Hindlimb muscle (tissue), 1 donor: ENCODE measurements at regions not wholly inside any gene's neighbourhood (a gene's known extent, or its start where the extent isn't known, plus 50 kb on each side); places are given as distances from the start of the nearest gene placed in this dataset.

Experiments used
- DNase-seq: peaks from one replicate; pipeline ENCODE4 v3.0.0-alpha.2; 2013

DNA sequence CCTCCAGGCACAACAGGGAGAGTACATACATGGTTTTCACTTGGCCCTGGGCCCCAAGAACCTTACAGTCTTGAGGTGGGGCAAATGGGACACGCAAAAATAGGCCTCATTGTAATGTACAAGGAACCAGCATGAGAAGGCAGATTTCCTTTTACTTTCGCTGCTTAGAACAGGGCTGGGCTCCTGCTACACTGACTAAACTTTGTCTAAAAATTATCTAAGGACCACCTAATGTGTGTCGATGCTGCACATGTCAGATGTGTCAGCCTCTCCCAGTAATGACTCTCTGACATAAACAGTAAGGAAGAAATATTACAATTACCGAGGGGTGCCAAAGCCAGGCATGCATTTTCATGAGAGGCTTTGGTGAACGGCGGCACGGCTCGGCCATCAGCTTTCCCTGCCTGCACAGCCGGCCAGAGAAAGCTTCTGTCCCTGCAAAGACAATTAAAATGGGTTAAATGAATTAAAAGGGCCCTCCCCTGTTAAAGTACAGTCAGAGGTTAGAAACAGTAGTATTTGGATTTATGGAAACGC lies 224.2 kb upstream of the IRX3 start:
- peak; percentile 16 for DNase-seq

DNA sequence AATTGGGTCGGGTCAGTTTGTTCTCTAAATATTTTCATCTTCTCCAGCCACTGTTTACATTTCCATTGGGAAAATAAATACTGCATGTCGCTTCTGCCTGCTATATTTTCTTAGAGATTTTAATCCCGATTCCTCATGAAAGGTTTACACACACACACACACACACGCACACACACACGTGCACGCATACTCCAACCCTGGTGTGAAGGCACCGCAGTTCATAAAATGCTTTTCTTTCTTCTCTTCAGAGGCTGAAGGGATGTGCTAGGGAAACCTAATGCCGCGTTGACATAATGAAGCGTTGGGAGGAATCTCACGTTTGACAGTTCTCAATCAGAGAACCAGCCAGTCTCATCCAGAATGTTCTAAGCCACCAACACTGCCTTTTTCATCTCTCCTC lies 222.9 kb upstream of the IRX3 start:
- no peak for DNase-seq

DNA sequence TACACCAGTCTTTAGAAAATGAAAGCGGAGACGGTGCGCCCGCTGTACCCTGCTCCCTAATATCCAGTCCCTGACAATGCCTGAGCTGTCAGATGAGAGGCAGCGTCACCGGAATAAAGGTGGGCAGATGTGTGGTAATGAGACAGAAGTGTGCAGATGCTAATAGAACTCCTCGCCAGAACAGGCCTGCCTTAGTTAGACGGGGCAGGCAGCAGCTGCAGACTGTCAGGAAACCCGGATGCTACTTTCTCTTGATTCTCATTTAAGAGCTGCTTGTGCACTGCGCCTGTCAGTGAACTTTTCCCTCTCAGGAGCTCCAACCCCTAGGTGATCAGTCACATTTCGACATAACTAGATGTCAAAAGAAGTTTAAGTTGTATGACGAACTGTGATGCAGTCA lies 221.8 kb upstream of the IRX3 start:
- DNase-seq: no peak

DNA sequence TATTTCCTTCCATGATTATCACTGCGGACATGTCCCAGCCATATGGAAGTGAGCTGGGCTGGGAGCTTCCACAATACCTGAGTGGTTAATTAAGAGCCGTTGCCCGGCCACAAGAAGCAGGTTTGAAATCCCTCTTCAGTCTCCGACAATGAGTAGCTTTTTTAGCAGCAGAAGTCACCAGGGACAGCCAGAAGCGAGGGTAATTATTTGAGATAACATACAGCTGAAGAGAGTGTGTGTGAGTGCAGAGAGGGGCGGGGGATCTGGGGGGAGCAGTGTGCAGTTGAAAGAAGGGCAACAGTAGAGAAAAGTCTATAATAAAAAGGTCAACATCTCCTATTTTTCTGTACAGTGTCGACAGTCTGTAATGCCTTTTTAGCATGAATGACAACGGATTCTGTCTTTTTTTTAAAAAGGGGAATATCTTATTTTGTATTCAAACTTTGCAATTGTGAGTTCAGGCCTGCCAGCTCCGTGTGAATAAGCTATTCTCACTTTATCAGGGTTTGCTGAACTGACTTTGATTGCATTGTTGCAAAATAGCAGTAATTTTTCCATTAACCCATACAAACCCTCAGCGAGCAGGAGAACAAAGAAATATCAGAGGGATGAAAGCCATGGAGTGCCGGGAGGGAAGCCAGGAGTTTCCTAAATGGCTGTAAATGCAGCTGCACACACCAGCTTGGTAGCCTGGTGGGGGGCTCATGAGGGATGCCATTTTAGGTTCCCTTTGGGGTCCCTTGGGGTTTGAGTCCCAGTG lies 220.3 kb upstream of the IRX3 start:
- no peak for DNase-seq

DNA sequence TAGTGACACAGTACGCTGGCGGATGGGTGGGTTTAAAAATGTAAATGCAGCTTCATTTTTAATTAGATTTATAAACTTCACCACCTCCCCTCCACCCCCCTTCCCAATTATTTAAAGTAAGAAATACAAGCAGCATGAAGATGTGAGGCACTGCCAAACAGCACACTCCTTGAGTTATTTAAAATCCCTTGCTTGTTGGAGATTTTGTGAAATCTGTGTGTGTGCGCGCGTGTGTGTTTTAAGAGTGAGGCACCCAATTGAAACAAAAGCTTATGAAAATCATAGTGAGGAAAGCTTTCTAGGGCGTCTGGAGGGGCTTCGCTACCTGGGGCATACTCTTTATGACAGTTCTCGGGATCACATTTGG lies 219.6 kb upstream of the IRX3 start:
- DNase-seq: no peak

DNA sequence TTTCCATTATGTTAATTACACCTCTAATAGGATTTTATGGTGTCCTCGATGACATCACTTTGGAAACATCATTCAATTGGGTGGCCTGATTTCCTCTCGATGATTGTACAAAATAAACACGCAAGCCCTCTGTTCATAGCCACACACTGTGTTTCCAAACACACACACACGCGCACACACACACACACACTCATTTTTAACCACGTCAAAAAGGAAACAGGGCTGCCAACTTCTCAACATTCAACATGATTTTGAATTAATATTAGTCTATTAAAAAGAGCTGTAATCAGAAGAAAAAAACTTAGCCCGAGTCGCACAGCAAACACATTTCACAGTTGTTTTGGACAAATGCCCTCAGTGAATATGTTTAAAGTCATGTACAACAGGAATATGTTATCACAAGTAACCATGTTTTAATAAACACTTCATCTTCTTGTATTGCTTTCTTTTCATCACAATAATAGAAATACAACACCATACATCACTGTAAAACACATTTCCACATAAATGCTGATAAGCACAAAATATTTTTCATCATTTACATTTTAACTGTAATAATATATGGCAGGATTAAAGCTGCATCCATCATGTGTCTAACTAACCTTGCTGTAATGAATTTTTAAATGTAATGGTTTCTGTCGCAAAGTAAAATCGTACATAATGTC lies 219.1 kb upstream of the IRX3 start:
- no peak for DNase-seq

DNA sequence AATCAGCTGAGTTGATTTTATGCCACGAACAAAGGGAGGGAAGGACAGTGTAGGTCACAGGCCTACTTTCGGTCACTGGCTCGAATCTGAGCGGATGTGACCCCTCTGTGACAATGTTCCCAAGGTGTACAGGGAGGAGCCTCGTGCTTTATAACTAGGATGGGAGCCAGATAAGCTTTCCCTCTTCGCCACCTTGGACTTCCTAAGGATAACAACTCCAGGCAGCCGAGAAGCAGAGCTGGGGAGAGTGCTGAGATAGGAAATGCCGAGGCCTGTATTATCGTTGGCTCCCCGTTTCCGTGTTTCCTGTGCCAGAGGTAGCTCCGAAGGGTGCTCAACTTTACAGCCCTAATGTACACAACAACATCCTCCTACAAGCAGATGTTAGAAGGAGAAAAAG lies 217.8 kb upstream of the IRX3 start:
- no peak for DNase-seq

DNA sequence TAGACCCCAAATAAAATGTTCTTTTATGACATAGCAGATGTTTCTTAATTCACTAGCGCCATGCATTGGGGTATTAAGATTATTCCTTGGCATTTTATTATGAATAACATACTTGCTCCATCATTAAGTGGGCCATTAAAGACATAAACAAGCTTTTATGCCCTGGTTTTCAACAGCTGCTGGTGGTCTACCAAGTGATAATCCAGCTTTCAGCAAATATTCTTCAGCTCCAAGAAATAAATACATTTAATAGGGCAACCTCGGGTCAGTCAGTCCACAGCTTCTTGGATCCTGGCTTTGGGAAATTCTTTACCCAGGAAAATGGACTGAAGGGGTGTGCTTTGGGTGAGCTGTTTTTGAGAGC lies 217.3 kb upstream of the IRX3 start:
- no peak for DNase-seq

DNA sequence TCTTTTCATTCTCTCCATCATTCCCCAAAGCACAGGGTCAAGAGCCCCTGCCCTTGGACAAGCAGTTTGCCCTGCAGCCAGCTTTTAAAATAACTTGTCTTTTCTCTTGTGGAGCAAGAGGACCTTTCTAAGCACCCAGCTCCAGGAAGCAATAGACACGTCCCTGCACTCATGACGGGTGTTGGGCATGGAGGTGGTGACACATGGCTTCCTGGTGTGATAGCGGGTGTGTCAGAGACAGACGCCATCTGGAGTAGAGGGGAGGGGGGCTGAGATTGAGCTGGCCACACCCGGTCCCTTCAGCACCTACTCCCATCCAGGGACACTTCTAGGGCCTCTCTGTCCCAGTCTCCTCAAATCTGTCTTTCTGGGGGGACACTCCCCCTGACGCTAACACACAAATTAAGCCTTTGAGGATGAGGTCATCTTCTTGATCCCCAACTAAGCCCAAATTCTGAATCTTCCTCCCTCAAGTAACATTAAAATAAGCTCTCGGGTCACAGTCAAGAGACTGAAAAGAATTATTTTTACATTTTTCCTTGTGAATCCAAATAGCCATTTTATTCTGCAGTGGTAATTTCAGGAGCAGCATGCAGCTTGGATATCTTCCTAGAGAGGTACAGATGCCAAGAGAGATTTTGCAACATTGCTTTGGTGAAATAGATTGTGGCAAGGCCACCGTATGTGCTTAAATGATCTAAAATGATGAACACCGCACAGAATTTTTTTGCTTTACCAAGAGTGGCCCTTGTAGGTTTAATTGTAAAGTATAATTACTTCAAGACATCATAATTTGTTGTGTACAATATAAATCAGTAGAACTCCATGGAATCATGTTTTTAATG lies 216.6 kb upstream of the IRX3 start:
- peak; percentile 35 for DNase-seq

DNA sequence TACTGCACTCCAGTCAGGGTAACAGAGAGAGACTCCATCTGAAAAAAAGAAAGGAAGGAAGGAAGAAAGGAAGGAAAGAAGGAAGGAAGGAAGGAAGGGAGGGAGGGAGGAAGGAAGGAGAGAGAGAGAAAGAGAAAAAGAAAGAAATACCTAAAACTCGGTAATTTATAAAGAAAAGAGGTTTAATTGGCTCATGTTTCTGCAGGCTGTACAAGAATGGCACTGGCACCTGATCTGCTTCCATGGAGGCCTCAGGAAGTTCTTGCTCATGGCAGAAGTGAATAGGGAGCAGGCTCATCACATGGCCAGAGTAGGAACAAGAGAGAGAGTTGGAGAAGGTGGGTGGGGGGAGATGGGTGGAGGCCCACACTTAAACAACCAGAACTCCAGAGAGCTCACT lies 215.2 kb upstream of the IRX3 start:
- DNase-seq: no peak

DNA sequence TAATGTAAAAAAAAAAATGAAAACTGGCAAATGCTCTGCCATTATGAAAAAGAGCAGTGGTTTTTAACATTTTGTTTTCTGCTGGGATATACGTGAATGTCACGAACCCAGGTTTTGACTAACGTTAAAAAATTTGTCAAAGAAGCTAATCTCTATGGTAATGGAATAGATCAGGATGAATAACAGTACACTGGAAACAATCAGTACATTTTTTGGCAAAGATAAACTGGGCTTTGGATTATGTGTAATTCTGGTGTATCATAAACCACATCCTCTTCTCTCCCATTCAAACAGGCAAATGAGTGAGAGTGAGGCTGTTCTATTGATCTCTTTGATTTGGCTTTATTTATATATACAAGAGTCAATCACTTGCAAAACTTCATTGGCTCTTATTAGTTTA lies 207.0 kb upstream of the IRX3 start:
- no peak for DNase-seq

DNA sequence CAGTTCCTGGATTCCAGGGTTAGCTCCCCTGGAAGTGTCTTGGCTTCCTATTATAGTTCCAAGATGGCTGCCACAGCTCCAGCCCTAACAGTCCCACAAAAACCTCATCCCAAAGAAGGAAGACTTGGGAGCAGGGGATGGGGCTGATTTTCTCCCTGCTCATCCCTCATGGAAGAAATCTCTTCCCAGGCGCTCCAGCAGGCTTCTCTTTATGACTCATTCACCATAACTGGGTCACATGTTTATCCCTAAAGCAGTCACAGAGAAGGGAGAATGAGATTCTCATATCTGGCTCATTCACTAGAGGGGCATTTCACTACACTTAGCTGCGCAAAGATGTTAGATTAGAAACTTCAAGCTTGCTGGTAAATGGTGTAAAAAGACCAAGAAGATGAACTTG lies 206.5 kb upstream of the IRX3 start:
- no peak for DNase-seq

DNA sequence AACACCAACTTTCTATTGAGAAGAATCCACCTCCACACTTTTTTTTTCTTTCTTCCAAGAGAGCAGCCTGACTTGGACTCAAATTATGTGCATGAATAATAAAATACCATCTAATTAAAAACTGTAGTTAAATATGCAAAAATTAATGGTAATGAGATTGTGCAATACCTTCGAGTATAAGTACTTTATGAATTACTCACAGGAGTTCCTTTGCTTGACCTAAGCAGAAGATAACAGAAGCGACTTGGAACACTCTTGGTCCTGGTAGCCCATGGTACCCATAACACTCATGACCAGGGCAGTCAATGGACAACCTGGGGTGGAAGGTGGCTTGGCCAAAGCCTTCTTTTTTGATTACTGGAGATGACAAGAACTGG lies 203.5 kb upstream of the IRX3 start:
- no peak for DNase-seq

DNA sequence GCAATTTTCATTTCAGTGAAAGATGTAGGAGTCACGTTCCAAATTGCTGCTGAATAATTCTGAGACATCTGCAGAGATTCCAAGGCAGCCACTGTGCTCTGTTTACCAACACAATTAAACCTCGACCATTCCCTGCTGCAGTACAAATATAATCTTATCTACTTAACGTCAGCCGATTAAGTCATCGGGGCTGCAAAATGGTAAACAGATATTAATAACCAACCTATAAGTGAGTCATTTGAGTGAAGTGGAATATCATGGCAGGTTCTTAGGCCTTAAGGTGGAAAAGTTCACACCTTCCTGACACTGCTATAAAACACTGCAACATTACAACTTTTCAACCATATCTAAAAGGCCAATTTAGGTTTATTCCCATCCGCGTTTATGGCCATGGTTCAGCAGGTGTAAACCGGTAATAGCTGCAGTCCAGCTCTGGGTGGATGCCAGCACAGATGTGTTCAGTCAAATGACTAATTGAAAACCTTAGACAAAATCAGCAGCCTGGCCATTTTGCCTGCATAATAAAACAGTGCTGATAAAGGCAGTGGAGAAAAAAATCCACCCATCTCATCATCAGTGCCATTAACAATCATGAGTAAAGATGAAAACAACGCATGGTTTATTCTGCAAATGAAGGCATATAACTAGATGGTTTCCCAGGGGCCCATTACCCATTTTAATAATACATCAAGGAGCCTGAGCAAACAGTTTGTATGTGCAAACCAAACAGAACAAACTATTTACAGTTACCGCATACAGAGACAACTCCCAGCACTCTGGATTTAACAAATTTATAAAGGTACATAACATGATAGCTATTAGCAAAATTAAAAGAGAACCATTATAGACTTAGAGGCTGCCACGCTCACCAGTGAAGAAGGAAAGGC lies 202.9 kb upstream of the IRX3 start:
- DNase-seq: no peak

DNA sequence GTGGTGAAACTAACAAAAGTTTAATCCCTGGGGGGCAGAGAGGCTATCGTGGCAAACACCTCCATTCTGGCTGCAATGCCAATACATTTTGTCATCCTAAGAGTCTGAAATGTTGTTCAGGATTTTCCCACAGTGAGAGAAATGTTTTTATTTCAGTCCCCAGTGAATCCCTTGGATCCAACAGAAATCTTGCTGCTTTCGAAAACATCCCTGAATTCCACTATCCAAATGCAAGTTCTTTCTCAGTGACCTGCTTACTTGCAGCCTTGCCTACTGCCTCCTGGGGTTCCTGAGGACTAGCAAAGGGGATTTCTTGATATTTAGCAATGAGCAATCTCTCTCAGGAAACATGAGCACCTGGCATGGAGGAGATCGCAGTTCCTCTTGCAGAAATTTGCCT lies 202.1 kb upstream of the IRX3 start:
- no peak for DNase-seq

DNA sequence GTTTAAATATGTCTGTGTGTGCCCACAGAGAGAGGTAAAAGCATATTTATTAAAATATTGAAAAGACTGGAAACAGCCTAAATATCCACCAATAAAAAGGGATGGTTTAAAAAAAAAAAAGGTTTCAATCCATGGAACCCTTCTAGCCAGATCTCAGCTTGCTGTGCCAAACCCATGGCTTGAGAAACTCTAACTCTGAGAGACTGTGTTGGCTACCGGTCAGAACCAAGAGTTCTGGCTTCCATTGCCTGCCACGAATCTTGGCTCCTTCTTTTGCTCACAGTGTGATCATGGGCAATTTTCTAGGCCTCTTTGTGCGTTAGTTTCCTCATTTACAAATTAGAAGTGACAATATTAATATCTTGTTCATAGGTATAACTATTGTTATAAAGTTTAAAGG lies 201.3 kb upstream of the IRX3 start:
- no peak for DNase-seq

DNA sequence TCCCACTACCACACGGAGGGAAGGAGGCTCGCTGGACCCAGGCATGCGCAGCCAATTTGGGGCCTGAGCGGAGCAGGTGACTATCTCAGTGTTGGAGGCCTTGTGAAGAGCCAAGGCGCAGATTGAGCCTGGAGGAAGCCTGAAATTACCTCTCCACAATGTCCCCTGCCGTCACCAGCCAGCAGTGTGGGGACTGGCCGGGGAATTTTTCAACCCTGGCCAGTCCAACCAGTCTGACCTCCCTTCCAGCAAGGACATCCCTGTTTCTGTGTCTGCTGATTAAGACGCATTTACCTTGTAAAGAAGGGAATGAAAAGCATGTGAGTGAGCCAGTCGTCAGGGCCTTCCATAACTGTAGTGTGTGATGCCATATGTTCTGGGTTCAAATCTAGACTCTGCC lies 198.1 kb upstream of the IRX3 start:
- DNase-seq: no peak

DNA sequence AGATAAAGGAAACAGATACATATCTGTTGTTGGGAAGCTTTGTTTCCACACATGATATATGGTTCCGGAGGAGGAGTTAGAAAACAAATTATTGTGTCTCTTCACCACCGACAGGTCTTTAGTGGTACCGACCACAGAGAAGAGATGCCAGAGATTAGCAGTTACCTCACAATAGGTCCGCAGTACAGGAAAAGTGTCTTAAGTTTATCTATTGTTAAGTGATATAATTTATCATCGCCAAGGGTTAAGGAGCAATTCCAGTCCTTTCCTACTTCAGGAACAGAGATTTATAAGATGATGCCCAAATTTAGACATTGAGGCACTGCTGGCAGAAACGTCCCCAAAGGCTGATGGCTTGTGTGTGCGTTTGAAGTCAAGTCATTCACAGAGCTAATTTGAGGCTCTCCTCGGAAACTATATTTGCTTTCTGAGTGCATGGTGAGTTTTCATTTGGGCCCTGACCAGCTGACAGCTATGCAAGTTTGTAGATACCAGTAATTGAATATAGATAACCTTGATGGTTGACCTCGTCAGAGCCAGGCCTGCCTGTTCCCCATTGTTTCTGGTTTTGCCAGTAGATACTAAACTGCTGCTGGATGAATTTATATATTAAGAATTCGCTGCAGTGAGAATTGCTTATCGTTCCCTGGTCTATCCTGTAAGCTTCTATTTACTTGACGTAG lies 196.4 kb upstream of the IRX3 start:
- no peak for DNase-seq

DNA sequence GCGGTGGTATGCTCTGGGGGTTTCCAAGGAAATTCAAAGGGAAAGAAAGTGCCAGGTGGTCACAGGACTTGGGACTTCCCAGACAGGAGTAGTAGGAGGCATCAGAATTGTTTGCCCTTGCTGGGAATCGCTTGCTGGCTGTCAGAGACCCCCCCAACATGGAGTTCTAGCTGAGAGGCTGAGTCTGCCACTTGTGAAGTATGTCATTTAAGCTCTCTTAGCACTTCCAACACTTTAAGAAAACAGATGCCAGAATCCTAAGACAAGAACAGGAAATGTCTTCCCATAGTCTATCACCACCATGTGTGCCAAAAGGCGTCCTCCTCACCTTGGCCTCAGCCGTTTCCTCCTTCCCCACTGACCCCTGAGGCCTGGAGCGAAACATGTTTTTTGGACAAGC lies 193.8 kb upstream of the IRX3 start:
- no peak for DNase-seq

DNA sequence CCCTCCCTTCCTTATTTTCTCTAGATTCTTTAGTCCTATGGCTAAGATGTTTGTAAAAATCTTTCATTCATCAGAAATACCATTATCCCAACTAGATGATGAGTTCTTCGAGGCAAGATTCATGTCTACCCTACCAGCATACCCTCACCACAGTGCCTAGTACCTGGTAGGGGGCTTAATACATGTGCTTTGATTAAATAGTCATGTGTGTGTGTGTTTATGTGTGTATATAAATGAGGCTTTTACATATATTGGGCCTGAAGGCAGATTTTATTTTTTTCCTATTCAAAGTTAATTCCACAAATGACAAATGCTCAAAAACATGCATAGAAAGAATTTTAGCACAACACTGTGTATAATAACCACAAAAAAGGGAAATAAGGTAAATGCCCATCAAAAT lies 193.0 kb upstream of the IRX3 start:
- no peak for DNase-seq

DNA sequence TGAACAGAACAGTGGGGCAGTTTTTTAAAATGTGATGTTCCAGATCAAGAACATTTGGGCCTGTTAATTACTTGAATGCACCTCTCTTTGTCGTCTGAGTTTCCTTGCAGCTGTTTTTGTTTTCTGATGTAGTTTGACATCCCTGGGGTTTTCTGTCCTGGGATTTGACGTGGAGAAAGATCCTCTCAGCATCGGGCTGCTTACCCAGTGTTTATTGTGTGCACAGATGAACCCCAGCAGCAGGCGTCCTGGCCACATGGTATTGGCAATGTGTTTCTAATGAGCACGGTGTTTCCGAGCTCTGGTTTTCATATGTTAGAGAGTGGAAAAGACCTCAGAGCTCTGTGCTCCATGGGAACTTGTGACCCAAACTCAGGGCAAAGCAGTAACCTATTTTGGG lies 191.1 kb upstream of the IRX3 start:
- DNase-seq: no peak

DNA sequence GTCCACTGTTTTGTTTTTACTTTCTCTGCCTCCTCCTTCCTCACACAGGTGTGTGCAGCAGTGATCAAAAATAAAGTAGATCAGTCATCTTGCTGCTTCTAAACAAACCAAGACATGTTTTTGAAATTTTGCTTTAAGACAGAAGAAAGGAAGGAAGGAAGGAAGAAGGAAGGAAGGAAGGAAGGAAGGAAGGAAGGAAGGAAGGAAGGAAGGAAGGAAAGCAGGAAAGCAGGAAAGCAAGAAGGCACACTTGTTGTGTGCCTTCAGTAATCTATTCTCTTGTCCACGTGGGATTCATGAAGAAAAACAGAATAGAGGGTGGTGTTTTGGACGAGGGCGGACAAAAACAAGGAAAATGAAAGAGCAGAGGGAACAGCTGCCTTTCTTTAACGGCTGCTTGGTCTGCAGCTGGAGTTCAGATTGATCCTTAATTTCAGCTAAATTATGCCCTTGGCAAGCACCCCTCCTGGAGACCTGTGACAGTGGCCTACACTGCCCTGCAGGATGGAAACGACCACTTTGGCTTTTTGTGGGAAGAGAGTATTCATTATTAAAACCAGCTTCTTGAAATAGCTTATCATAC lies 188.5 kb upstream of the IRX3 start:
- DNase-seq: no peak
